ENCODE measurements at regions not wholly inside any gene's neighbourhood (a gene's known extent, or its start where the extent isn't known, plus 50 kb on each side); places are given as distances from the start of the nearest gene placed in this dataset.

- TF ChIP-seq POLR2AphosphoS5 (IDR thresholded peaks at IDR 0.05; ENCODE audit: borderline replicate concordance, low read depth, low read length) (no peak), EZH2 (IDR thresholded peaks at IDR 0.05) (no peak)
These were observed 381.9 kb downstream of the RAB28 start for GRCh38 chr4:13102092-13102742.
